ENCODE measurements at regions not wholly inside any gene's neighbourhood (a gene's known extent, or its start where the extent isn't known, plus 50 kb on each side); places are given as distances from the start of the nearest gene placed in this dataset.

DNA sequence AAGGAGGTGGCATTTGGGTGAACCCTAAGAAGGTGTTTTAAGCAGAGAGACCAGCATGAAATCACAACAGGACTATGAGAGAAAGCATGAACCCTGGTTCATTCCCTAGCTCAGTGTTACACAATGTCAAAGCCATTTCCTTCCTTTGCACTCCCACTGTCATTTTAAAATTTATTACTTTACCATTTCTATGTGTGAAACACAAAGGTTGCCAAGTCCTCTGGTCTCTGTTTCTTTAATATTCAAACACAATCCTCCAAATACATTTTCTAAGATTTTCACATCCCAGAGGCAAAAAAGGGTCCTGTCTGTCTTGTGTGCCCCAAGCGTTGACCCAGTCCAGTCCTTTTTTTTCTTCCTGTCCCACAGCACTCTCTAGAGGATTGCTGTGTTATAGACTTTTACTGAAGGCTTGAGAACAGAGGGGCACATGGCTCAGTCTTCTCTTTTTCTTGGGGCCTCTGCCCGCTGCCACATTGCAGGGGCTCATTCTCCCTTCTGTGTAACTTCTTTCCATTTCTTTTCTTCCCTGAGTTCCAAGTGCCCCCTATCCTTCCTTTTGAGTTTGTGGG is 78.6 kb upstream of the SLC28A3 start:
- H3K27ac ChIP-seq, result no peak overlapping the region
- TF ChIP-seq CTCF (IDR thresholded peaks at IDR 0.05), result peak in 3 of 9 donors; percentile 7 to 14 (median 8)
- H3K36me3 ChIP-seq, result no peaks in the 10 kb centered on the region
- no peak overlapping the region for H3K4me3 ChIP-seq
- H3K9me3 ChIP-seq, result peaks cover 0 to 14% (median 9%) of the 10 kb centered on the region in 11 donors
- H3K4me1 ChIP-seq, result no peaks in the 10 kb centered on the region
- peaks cover 0 to 14% (median 0%) of the 10 kb centered on the region in 7 donors for H3K27me3 ChIP-seq
- WGBS, 2 donors, result 29 to 34% methylated on average over 2 of the region's 2 CpGs
- ATAC-seq (no peak), DNase-seq (no peak)
- intact Hi-C loops (cut with DNase I), result no loop called here

- 94 to 96% methylated on average over 2 of the region's 2 CpGs for WGBS, 2 donors
- Histone ChIP-seq H3K9me3 (peaks cover 0 to 25% (median 9%) of the 10 kb centered on the region in 11 donors), H3K27me3 (peaks cover 0 to 2% (median 0%) of the 10 kb centered on the region in 7 donors), H3K27ac (no peak overlapping the region), H3K36me3 (no peaks in the 10 kb centered on the region), H3K4me1 (no peaks in the 10 kb centered on the region), H3K4me3 (no peak overlapping the region)
- no peak for DNase-seq
- ATAC-seq, result no peak
- TF ChIP-seq CTCF (IDR thresholded peaks at IDR 0.05), result no peak
- intact Hi-C loops (cut with DNase I), result no loop called here
Measured at GRCh38 chr9:84424931-84425330, 84.4 kb upstream of the SLC28A3 start.

DNA sequence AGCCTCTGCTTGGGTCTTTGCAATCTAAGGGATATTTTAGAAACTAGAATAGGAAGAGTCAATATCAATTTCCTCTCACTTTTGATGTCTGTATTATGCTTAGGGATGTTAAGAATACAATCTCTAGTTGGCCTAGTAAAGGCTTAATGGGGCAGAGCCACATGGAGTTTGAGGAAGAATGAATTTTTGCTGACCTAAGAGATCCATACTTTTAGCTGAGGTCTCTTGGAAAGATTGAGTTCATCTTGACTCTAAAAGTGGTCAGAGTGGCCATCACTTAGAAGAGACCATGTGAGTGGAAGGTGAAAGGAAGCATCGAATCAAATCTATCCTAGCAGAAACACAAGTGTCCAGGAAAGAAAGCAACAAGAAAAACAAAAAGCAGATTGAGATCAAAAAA is 92.2 kb upstream of the SLC28A3 start:
- Histone ChIP-seq H3K9me3 (peaks cover 0 to 6% (median 0%) of the 10 kb centered on the region in 11 donors), H3K36me3 (no peaks in the 10 kb centered on the region), H3K27me3 (no peaks in the 10 kb centered on the region), H3K27ac (no peak overlapping the region), H3K4me1 (peaks cover 0 to 13% (median 0%) of the 10 kb centered on the region in 9 donors), H3K4me3 (no peak overlapping the region)
- ATAC-seq, result no peak
- WGBS, 2 donors, result 93 to 94% methylated on average over 1 of the region's 1 CpG
- intact Hi-C loops (cut with DNase I), result no loop called here
- TF ChIP-seq CTCF (IDR thresholded peaks at IDR 0.05), result no peak
- DNase-seq, result no peak

- Histone ChIP-seq H3K4me3 (no peak overlapping the region), H3K9me3 (peaks cover 0 to 6% (median 0%) of the 10 kb centered on the region in 11 donors), H3K4me1 (peaks cover 0 to 13% (median 0%) of the 10 kb centered on the region in 9 donors), H3K36me3 (no peaks in the 10 kb centered on the region), H3K27ac (peak overlapping the region in 3 of 10 donors; percentile 7 to 40 (median 10)), H3K27me3 (no peaks in the 10 kb centered on the region)
- WGBS, 2 donors, result 33 to 37% methylated on average over 6 of the region's 6 CpGs
- no peak for DNase-seq
- intact Hi-C loops (cut with DNase I), result no loop called here
- ATAC-seq, result peak in 7 of 8 donors; percentile 17 to 51 (median 30)
- no peak for TF ChIP-seq CTCF (IDR thresholded peaks at IDR 0.05)
Measured at GRCh38 chr9:84435902-84436301, 95.3 kb upstream of the SLC28A3 start.
